BJ (cell line): ENCODE measurements at regions not wholly inside any gene's neighbourhood (a gene's known extent, or its start where the extent isn't known, plus 50 kb on each side); places are given as distances from the start of the nearest gene placed in this dataset.

Source experiments
- CTCF ChIA-PET: fragments of 350-600 bp; formaldehyde crosslinking; extraction: SDS; loops from one replicate; lab custom pipeline; 2021; ENCODE audit warnings: antibody characterized with exemption, inconsistent platforms; lab: Yijun Ruan, JAX
- POLR2A ChIA-PET: fragments of 300-600 bp; sonication (Branson Sonifier 250); formaldehyde crosslinking; extraction: SDS; loops from one replicate; lab custom pipeline; 2021; ENCODE audit warnings: antibody characterized with exemption; lab: Charles Lee
- DNase-seq: peaks from one replicate; pipeline ENCODE4 v3.0.0-alpha.2; 2011; ENCODE audit warnings: low read depth
- H3K27me3 ChIP-seq: 2 replicates; pipeline ENCODE4 v1.6.0; 2011; ENCODE audit warnings: low read length; ENCODE audit not compliant: control insufficient read depth, insufficient read depth
- H3K36me3 ChIP-seq: 2 replicates; pipeline ENCODE4 v1.5.1; 2011; ENCODE audit warnings: low read length; ENCODE audit not compliant: control insufficient read depth, insufficient read depth
- H3K4me3 ChIP-seq: 2 replicates; pipeline ENCODE4 v1.5.1; 2011; ENCODE audit warnings: low read depth, mild to moderate bottlenecking, control low read depth, low read length
- CTCF ChIP-seq: IDR thresholded peaks from 2 replicates; pipeline ENCODE4 v1.5.1; 2011; ENCODE audit warnings: low read depth, mild to moderate bottlenecking, control low read depth, inconsistent platforms, low read length, moderate library complexity; ENCODE audit not compliant: insufficient read depth

DNA sequence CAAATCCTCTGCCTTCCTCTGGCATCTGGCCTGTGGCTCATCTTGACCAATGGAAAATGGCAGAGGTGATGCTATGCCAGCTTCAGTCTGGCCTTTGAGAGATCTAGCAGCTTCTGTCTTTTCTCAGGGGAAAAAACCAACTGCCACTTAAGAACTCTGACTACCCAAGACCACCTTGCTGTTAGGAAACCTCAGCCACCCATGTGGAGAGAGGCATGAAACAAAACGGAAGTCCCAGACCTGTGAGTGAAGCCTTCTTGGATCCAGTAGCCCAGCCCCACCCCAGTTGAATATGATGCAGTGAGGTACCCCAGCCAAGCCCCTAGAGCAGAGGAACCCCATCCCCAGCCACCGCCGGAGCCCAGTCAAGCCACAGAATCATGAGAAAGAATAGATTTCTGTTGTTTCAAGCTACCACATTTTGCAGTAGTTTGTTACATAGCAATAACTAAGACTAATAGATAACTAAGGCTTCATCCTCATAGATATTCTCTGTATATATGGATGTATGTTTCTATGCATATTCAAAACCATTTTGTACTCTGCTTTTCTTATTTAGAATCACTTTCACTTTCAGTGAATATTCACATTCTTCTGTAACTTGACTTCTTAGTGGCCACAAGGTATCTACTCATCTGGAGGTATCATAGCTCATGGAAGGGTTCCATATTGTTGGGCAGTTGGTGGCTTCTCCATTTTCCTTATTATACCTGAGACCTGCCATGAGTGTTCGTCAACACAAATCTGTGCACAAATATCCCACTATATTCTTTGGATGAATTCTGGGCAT is 142.1 kb downstream of the FBXO15 start:
- no peak overlapping the region for H3K4me3 ChIP-seq
- ChIA-PET POLR2A (no interaction called here), CTCF (no interaction called here)

GRCh38 chr18:73992242-73993022 is 155.2 kb downstream of the FBXO15 start:
- Histone ChIP-seq H3K36me3 (no peaks in the 10 kb centered on the region), H3K27me3 (no peaks in the 10 kb centered on the region), H3K4me3 (no peak overlapping the region)
- ChIA-PET CTCF (no interaction called here), POLR2A (no interaction called here)
- TF ChIP-seq CTCF, result no peak
- no peak for DNase-seq

More for the DNA sequence above, 142.1 kb downstream of the FBXO15 start:
- no peak for DNase-seq
- TF ChIP-seq CTCF, result no peak
- Histone ChIP-seq H3K36me3 (no peaks in the 10 kb centered on the region), H3K27me3 (peaks cover 1% of the 10 kb centered on the region)

- H3K4me3 ChIP-seq, result no peak overlapping the region
- ChIA-PET CTCF (no interaction called here), POLR2A (no interaction called here)
- no peaks in the 10 kb centered on the region for H3K36me3 ChIP-seq
- no peaks in the 10 kb centered on the region for H3K27me3 ChIP-seq
- TF ChIP-seq CTCF, result no peak
- DNase-seq, result no peak
Measured at GRCh38 chr18:73991570-73991969, 156.1 kb downstream of the FBXO15 start.

- CTCF ChIA-PET, result interaction anchor here (1.0 to 1.9 kb wide), 2 partner anchors 10 to 31 kb away, joined by 3 to 10 read pairs; no protein-coding TSS in a partner anchor
- no peak for TF ChIP-seq CTCF
- Histone ChIP-seq H3K4me3 (no peak overlapping the region), H3K27me3 (no peaks in the 10 kb centered on the region), H3K36me3 (no peaks in the 10 kb centered on the region)
- no peak for DNase-seq
- POLR2A ChIA-PET, result no interaction called here
Measured at GRCh38 chr18:73990258-73990657, 157.4 kb downstream of the FBXO15 start.

- Histone ChIP-seq H3K4me3 (no peak overlapping the region), H3K27me3 (no peaks in the 10 kb centered on the region), H3K36me3 (no peaks in the 10 kb centered on the region)
- CTCF ChIA-PET, result interaction anchor here (0.9 kb wide), 1 partner anchor 95 kb away, joined by 3 read pairs; no protein-coding TSS in a partner anchor
- POLR2A ChIA-PET, result no interaction called here
- no peak for TF ChIP-seq CTCF
- DNase-seq, result no peak
Measured at GRCh38 chr18:73987247-73987980, 160.2 kb downstream of the FBXO15 start.
